ENCODE measurements at regions not wholly inside any gene's neighbourhood (a gene's known extent, or its start where the extent isn't known, plus 50 kb on each side); places are given as distances from the start of the nearest gene placed in this dataset.
"Not testable (repeated sequence)": the region's sequence is repeated elsewhere in the genome, so short reads cannot be mapped to it uniquely, and the experiment has no call there.

DNA sequence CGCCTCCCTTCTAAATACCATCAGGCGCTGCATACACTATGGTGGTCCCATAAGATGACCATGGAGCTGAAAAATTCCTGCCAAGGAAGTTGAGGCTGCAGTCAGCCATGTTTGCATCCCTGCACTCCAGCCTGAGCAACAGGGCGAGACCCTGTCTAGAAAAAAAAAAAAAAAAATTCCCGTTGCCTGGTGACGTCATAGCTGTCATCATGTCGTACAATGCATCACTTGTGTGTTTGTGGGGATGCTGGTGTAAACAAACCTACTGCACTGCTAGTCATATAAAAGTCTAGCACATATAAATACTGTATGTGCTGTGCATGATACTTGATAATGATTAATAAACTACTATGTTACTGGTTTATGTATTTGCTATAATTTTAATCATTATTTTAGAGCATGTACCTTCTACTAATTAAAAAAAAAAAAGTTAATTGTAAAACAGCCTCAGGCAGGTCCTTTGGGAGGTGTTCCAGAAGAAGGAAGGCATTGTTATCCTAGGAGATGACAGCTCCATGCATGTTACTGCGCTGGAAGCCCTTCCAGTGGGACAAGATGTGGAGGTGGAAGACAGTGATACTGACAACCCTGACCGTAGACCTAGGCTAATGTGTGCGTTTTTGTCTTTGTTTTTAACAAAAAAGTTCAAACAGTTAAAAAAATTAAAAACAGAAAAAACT is 132.6 kb downstream of the BANF2 start:
- Mint-ChIP-seq H3K9me3 (no peaks in the 10 kb centered on the region), H3K36me3 (no peaks in the 10 kb centered on the region), H3K27ac (no peak overlapping the region)
- ATAC-seq (no peak), DNase-seq (ENCODE audit: low spot score in 2 of 2) (no peak)

DNA sequence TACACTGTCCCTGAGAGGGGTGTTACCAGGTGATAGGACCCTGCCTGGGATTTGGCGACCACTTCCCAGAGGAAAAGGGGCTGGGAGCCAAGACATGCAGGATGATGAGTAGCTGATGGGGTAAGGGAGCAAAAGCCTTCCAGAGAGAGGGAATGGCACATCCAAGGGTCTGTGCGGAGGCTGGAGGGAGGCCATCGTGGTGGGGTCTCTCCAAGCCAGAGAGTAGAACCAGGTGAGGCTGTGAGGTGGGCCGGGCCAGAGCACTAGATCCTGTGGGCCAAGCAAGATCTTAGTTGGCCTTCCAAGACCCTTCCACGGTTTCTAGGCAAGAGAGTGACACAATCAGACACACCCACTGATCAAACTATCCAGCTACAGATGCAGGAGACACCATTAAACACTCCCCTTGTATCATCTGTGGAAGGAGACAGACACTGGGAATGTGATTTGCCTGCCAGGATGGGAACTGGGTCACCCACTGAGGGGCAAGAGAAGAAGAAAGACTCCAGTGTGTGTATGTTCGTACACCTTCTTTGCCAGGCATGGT is 128.9 kb downstream of the BANF2 start:
- no peak for ATAC-seq
- Mint-ChIP-seq H3K36me3 (no peaks in the 10 kb centered on the region), H3K9me3 (no peaks in the 10 kb centered on the region), H3K27ac (no peak overlapping the region)
- no peak for DNase-seq (ENCODE audit: low spot score in 2 of 2)

DNA sequence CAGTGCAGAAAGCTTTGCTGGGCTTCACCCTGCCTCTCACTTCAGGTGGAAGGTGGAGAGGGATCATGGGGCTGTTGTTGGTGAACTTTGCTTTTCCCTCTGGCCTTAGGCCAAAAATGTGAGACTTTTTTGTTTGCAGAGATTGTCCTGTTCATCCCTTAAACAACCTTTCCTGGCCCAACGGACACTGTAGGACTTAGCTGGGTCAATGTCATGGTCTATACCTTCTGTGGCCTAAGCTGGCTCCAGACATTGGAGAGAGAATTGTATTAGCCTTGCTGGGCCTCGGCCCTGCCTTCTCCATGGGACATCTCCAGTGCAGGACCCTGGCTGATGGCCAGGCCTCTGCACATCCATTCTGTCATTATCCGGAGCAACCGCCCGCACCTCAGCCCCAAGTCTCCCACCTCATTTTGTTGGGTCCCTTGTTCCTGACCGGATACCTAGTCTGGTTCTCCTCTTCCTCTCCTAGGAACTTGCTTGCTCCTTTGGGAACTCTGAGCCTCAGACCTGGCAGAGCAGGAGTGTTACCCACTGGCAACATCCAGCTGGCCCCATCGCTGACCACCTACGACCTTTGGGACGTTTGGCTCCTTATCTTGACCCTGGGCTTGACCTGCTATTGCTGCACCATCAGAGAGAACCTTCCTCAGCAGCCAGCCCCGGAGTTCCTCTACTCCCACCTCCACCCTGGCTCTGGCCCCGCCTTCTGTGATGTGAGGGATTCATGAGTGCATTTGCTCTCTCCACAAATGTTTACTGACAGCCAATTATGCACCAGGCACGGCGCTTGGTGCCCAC is 128.2 kb downstream of the BANF2 start:
- no peak for DNase-seq (ENCODE audit: low spot score in 2 of 2)
- no peak for ATAC-seq
- H3K9me3 Mint-ChIP-seq, result no peaks in the 10 kb centered on the region
- no peak overlapping the region for H3K27ac Mint-ChIP-seq
- no peaks in the 10 kb centered on the region for H3K36me3 Mint-ChIP-seq

DNA sequence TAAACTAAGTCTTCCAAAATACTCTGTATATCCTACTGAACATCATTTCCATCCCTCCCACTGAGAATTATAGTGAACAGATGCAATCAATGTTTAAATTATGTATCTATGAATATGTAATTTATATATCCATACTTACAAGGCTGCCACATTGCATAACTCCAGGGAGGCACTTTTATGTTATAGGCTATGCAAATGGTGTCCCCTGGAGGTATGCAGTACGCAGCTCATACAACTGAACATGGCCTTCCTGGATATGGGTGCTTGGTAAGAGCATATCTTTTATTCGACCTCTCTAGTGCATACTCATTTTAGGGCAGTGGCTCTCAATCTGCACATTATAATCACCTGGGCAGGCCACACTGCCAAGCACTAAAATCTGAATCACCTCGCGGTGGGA is 127.3 kb downstream of the BANF2 start:
- ATAC-seq (no peak), DNase-seq (ENCODE audit: low spot score in 2 of 2) (no peak)
- no peaks in the 10 kb centered on the region for H3K9me3 Mint-ChIP-seq
- H3K27ac Mint-ChIP-seq, result no peak overlapping the region
- H3K36me3 Mint-ChIP-seq, result no peaks in the 10 kb centered on the region

DNA sequence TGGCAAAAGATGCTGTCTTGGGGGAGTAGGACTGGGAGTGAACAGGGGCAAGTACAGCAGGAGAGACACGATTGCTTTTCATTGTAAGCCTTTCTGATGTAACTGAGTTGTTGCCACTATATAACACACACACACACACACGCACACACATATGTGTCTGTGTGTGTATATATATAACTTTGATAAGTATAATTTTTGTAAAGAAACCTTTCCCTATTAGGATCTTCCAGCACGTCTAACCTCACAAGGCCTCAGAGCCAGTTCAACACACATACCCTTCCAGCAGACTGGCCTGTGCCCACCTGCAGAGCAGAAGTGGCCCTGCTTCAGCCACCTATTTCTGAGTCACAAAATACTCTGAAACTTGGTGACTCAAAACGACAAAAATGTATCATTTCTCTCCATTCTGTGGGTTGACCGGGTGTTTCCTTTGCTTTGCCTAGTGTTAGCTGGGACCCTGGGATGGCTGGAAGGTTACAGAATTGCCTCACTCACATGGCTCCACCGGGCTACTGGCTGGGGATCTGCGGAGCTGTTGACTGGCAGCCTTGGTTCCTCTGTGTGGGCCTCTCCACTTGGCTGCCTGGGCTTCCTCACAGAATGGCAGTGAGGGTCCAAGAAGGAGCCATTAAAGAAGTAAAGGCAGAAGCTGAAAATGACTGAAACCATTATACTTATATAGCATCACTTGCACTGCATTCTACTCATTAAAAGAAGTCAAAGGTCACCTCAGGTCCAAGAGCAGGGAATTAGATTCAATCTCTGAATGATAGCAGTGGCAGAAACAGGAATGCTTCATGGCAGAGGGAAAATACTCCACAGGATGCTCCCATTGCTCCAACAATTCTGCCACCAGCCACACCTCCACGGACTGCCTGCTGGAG is 126.4 kb downstream of the BANF2 start:
- no peaks in the 10 kb centered on the region for H3K36me3 Mint-ChIP-seq
- no peaks in the 10 kb centered on the region for H3K9me3 Mint-ChIP-seq
- ATAC-seq, result peak; percentile 92 to 96
- H3K27ac Mint-ChIP-seq, result peak overlapping the region in 1 of 2 donors; percentile 50
- DNase-seq (ENCODE audit: low spot score in 2 of 2), result peak in 1 of 2 donors; percentile 37

DNA sequence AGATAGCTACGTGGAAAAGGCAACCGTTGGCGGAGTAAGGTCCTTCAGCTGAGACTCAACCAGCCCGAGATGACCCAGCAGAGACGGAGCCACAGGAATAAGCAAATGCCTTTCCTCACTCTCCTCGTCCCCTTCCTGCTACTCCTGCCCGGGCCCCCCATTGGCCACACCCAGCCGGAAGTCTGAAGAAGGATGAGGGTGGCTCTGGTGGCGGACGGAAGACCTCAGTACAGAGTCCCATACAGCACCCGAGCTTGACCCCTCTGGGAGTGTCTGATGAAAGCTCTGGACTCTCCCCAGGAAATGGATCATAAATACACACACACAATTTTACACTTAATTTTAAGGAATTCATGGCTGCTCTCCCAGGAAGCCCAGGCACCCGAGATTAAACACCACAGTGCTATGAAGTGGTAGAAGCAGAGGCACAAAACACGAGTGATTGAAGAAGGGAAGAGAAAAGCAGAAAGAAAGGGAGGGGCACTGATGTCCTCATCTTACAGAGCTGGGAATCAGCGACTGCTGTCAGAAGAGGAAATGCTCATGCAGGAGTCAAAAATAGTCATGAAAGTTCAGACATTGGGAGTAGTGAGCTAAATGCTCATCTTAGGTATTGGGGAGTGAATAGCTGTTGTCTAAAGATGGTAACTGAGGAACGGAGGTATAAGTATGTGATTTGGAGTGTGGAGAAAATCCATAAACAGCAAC is 125.6 kb downstream of the BANF2 start:
- Mint-ChIP-seq H3K36me3 (no peaks in the 10 kb centered on the region), H3K27ac (peak overlapping the region in 1 of 2 donors; percentile 50), H3K9me3 (no peaks in the 10 kb centered on the region)
- no peak for DNase-seq (ENCODE audit: low spot score in 2 of 2)
- ATAC-seq, result no peak

DNA sequence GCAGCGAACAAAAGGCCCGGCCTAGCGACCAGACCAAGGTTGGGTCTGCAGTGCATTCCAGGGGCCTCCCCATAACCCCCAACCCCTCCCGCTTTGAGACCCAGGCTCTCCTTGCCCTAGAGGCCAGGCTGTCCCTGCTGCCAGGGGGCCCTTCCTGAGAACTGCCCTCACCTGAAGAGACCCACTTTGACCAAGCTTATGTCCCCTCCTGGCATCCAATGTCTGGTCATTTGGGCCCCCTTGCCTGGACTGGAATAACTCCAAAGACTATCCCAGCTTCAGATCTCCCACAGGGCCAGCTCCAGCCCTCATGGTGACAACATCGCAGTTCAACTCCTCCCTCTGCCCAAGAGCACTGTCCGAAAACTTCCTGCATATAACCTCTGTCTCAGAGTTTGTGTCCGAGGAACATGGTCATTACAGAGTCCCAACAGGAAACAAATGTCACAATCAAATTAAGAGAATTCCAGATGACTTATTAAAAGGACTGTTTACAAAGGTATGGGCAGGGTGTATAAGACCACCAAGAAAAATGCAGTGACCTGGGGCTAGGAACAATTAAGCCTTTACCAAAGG is 125.0 kb downstream of the BANF2 start:
- Mint-ChIP-seq H3K36me3 (no peaks in the 10 kb centered on the region), H3K27ac (no peak overlapping the region), H3K9me3 (no peaks in the 10 kb centered on the region)
- ATAC-seq (no peak), DNase-seq (ENCODE audit: low spot score in 2 of 2) (no peak)

DNA sequence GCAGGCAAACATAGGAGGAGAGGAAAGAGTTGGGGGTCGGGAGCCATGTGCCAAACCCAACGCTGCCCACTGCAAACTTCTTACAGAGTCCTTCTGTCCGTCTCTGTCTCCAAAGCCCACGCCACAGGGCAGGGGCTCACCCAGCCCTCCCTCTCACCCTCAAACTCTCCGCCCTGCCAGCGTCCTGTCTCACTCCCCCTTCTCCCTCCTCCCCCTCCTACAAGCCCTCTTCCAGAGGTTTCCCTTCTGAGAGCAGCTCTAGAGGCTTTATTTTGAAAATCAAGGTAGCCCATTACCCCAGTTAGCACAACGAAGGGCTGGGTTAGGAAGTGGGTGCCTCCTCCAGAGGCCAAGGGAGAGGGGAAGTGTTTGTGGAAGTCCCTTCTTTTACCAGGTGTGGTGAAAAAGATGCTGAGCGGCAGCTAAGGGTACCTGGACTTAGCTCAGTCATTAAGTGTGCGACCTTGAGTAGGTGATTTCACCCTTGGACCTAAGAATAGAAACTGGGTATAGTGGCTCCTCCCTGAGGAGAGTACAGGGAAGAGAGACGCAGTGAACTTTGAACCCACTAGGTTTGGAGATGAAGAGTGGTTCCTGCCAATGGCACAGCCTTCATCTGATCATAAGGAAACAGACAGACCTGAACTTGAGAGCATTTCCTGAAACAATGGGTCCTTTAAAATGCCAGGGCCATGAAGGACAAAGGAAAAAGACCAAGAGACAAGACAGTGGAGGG is 123.8 kb downstream of the BANF2 start:
- Mint-ChIP-seq H3K36me3 (peaks cover 0 to 5% of the 10 kb centered on the region in 2 donors), H3K27ac (no peak overlapping the region), H3K9me3 (peaks cover 0 to 5% of the 10 kb centered on the region in 2 donors)
- DNase-seq (ENCODE audit: low spot score in 2 of 2) (no peak), ATAC-seq (no peak)

DNA sequence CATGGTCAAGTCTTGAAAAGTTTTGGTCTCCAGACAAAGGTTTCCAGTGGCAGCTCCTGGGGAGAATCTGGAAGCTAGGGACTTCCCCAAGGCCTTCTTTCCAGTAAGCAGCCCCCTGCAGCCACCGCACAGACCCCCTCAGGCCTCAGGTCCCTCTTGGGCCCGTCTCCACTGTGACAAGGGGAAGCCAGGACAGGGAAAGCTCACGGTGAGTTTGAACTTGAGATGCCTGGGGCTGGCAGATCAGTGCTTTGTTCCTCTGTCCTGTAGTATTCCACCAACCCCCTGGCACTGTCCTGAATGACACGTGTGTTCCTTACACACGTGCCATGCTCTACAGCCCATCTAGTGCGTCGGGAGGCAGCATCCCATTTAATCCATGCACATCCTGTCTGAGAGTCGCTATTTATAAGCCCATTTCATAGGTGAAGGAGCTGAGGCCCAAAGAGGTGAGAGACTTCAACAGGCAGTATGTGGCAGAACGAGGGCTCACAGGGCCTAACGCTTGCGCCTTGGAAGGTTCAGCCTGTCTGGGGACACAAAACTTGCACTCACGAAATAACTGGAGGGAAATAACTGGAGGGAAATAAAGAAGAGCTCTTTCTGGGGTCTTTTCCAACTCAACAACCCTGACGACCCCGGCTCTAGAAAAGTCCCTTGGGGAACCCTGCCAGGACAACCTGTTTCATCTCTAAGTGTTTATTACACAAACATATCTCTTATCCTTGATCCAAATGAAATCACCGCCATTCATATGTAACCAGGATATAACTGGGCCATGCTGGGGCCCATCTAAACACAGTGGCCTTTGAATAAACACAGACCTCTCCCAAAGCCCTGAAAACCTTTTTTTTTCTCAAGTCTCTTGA is 123.0 kb downstream of the BANF2 start:
- Mint-ChIP-seq H3K36me3 (peaks cover 0 to 5% of the 10 kb centered on the region in 2 donors), H3K9me3 (peaks cover 0 to 5% of the 10 kb centered on the region in 2 donors), H3K27ac (no peak overlapping the region)
- ATAC-seq (no peak), DNase-seq (ENCODE audit: low spot score in 2 of 2) (no peak)

DNA sequence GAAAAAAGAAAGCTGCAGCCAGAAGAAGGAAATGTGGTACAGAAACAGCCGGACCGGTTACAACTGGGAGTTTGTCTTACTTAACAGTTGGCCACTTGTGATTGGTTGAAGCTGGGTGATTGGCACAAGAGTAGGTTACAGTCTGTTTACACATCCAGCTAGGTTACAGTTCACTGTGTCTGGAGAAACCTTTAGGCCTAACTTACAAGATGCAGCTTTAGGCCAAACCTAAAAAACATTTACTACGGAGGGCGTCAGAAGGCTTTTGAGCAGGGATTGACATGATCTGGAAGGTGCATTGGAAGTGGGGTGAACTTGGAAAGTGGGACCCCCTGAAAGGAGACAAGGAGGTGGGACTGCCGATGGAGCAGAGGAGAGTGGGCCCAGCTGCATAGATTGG is 122.3 kb downstream of the BANF2 start:
- peaks cover 0 to 5% of the 10 kb centered on the region in 2 donors for H3K9me3 Mint-ChIP-seq
- DNase-seq (ENCODE audit: low spot score in 2 of 2), result no peak
- H3K27ac Mint-ChIP-seq, result no peak overlapping the region
- ATAC-seq, result no peak
- H3K36me3 Mint-ChIP-seq, result peaks cover 0 to 5% of the 10 kb centered on the region in 2 donors

DNA sequence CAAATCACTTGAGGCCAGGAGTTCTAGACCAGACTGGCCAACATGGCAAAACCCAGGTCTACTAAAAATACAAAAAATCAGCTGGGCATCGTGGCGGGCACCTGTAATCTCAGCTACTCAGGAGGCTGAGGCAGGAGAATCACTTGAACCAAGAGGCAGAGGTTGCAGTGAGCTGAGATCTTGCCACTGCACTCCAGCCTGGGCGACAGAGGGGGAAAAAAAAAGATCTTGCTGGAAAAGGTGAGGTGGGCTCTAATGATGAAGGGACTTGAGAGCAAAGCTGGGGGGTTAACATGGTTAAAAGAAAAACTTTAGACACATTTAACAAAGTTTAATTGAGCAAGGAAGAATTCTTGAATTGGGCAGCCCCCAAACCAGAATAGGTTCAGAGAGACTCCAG is 121.8 kb downstream of the BANF2 start:
- not testable (repeated sequence) for DNase-seq (ENCODE audit: low spot score in 2 of 2); H3K36me3 Mint-ChIP-seq; H3K9me3 Mint-ChIP-seq; H3K27ac Mint-ChIP-seq; ATAC-seq

DNA sequence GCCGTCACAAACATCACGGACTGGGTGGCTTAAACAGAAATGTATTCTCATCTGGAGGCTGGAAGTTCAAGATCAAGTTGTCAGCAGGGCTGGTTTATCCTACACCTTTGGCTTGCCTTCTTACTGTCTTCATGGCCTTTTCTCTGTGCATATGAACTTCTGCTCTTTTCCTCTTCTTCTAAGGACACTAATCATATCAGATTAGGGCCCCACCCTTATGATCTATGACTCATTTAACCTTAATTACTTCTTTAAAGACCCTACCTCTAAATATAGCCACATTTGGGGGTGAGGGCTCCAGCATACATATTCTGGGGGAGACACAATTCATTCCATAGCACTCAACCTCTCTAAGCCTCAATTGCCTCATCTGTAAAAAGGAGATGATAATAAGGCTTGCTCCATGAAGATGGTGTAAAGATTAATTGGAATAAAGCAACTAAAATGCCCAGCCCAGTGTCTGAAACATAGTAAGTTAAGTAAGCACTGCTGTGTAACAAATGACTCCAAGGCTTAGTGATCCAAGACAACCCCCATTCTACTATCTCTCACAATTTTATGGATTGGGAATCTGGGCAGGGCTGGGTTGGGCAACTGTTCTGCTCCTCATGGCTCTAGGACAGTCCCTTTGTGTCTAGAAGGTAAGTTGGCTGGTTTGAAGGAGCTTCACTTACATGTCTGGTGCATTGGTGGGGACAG is 119.8 kb downstream of the BANF2 start:
- H3K9me3 Mint-ChIP-seq, result peaks cover 0 to 5% of the 10 kb centered on the region in 2 donors
- H3K36me3 Mint-ChIP-seq, result peaks cover 0 to 5% of the 10 kb centered on the region in 2 donors
- DNase-seq (ENCODE audit: low spot score in 2 of 2) (no peak), ATAC-seq (no peak)
- no peak overlapping the region for H3K27ac Mint-ChIP-seq

DNA sequence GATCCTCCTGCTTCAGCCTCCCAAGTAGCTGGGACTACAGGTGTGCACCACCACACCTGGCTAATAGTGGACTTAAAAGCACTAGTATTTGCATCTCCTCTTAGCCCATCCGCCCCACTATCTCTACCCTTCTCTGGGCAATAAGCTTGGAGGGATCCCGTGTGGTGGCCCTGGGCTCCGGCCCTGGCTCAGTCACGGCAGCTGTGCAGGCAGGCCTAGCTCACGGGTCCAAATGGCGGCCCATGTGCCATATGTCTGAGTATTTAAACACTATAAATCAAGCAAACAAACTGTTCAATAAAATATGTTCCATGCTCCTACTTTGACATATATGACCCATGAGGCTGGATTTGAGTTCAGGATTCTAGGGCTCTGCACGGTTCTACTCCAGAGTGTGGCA is 118.4 kb downstream of the BANF2 start:
- Mint-ChIP-seq H3K36me3 (peaks cover 0 to 5% of the 10 kb centered on the region in 2 donors), H3K9me3 (peaks cover 0 to 5% of the 10 kb centered on the region in 2 donors), H3K27ac (no peak overlapping the region)
- no peak for ATAC-seq
- no peak for DNase-seq (ENCODE audit: low spot score in 2 of 2)

All from activated naive CD4-positive, alpha-beta T cell treated with anti-CD3 and anti-CD28 coated beads, Interleukin-2, amount 50 U/mL, for 72 hours (primary cell).